Gastroesophageal sphincter (tissue), 3 donors: ENCODE measurements at regions not wholly inside any gene's neighbourhood (a gene's known extent, or its start where the extent isn't known, plus 50 kb on each side); places are given as distances from the start of the nearest gene placed in this dataset.

ENCODE experiments used
- POLR2A ChIP-seq, 2 donors: fragments of 450-650 bp; IDR thresholded peaks; one replicate each; pipeline ENCODE4 v1.6.1; 2017; ENCODE audit warnings: antibody characterized with exemption in 2 of 2, mild to moderate bottlenecking in 2 of 2, moderate library complexity in 1 of 2
- POLR2AphosphoS5 ChIP-seq: sonication (generic); formaldehyde crosslinking; IDR thresholded peaks from one replicate; pipeline ENCODE4 v1.6.1; 2017; ENCODE audit warnings: antibody characterized with exemption
- TF ChIP-seq, protein P1 (sequence below), 4 experiments: fragments of 200-600 bp in 2 of 4; fragments of 450-650 bp in 2 of 4; sonication (generic) in 1 of 4; IDR thresholded peaks; one replicate each; pipeline ENCODE4 v1.5.1; 2017 to 2019; ENCODE audit warnings: antibody characterized with exemption in 4 of 4, mild to moderate bottlenecking in 2 of 4, moderate library complexity in 2 of 4

DNA sequence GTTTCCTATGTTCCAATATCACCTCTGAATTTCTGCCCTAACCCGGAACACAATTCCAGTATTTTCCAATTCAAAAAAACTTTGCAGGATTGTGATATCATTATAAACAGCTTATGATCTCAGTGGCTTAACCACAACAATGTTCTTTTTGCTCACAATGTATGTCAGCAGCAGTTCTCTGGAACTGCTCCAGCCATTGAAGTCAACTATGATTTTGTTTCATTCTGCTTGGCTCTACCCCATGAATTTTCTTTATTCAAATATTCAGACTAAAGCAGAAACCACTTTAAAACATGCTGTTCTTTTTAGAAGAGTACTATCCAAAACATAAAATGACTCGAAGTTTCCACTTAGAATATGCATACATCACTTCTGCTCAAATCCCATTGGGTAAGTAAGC lies 1611.1 kb downstream of the ARAP2 start:
- TF ChIP-seq POLR2AphosphoS5 (no peak), POLR2A (IDR thresholded peaks at IDR 0.05) (no peak)
- TF ChIP-seq, protein P1, sequence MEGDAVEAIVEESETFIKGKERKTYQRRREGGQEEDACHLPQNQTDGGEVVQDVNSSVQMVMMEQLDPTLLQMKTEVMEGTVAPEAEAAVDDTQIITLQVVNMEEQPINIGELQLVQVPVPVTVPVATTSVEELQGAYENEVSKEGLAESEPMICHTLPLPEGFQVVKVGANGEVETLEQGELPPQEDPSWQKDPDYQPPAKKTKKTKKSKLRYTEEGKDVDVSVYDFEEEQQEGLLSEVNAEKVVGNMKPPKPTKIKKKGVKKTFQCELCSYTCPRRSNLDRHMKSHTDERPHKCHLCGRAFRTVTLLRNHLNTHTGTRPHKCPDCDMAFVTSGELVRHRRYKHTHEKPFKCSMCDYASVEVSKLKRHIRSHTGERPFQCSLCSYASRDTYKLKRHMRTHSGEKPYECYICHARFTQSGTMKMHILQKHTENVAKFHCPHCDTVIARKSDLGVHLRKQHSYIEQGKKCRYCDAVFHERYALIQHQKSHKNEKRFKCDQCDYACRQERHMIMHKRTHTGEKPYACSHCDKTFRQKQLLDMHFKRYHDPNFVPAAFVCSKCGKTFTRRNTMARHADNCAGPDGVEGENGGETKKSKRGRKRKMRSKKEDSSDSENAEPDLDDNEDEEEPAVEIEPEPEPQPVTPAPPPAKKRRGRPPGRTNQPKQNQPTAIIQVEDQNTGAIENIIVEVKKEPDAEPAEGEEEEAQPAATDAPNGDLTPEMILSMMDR (IDR thresholded peaks at IDR 0.05): no peak
